Keratinocyte (primary cell): ENCODE measurements at regions not wholly inside any gene's neighbourhood (a gene's known extent, or its start where the extent isn't known, plus 50 kb on each side); places are given as distances from the start of the nearest gene placed in this dataset.

Source experiments
- DNase-seq: peaks from one replicate; pipeline ENCODE4 v3.0.0-alpha.2; 2011; ENCODE audit warnings: low read depth, missing footprints, low spot score
- FAIRE-seq: peaks from 2 replicates; lab custom pipeline; 2011; peaks lifted over from hg19 to GRCh38; lab: Jason Lieb, UNC
- H2AFZ ChIP-seq: 2 replicates; pipeline ENCODE4 v1.6.0; 2012; ENCODE audit warnings: low read length, control low read depth, inconsistent platforms; ENCODE audit not compliant: control insufficient read depth
- H3K27ac ChIP-seq: 2 replicates; pipeline ENCODE4 v1.5.1; 2011; ENCODE audit warnings: low read length; ENCODE audit not compliant: control insufficient read depth, insufficient read depth
- H3K27me3 ChIP-seq: 3 replicates; pipeline ENCODE4 v1.6.0; 2011; ENCODE audit warnings: low read length; ENCODE audit not compliant: control insufficient read depth, insufficient read depth; ENCODE audit errors: extremely low read depth
- H3K36me3 ChIP-seq, 2 experiments: 2 replicates in 1 of 2; 3 replicates in 1 of 2; pipeline ENCODE4 v1.5.1; 2011; ENCODE audit warnings: low read length in 2 of 2, mild to moderate bottlenecking in 1 of 2; ENCODE audit not compliant: control insufficient read depth in 2 of 2, insufficient read depth in 2 of 2; ENCODE audit errors: extremely low read depth in 1 of 2
- H3K4me1 ChIP-seq: 3 replicates; pipeline ENCODE4 v1.5.1; 2011; ENCODE audit warnings: low read length; ENCODE audit not compliant: control insufficient read depth, insufficient read depth; ENCODE audit errors: extremely low read depth
- H3K4me2 ChIP-seq: 3 replicates; pipeline ENCODE4 v1.6.0; 2011; ENCODE audit warnings: low read depth, low read length; ENCODE audit not compliant: control insufficient read depth, insufficient read depth; ENCODE audit errors: extremely low read depth
- H3K4me3 ChIP-seq, 3 experiments: fragments of 200-600 bp in 1 of 3; sonication (generic) in 1 of 3; 2 replicates in 2 of 3; 3 replicates in 1 of 3; pipeline ENCODE4 v1.5.1; 2011 to 2016; ENCODE audit warnings: low read length in 3 of 3, mild to moderate bottlenecking in 3 of 3, control low read depth in 2 of 3, inconsistent platforms in 1 of 3, low read depth in 1 of 3, mixed read lengths in 1 of 3, mixed run types in 1 of 3, moderate library complexity in 1 of 3; ENCODE audit not compliant: control insufficient read depth in 2 of 3, insufficient read depth in 2 of 3; ENCODE audit errors: extremely low read depth in 1 of 3
- H3K79me2 ChIP-seq: 2 replicates; pipeline ENCODE4 v1.6.0; 2012; ENCODE audit warnings: low read length; ENCODE audit not compliant: control insufficient read depth, insufficient read depth
- H3K9ac ChIP-seq: 3 replicates; pipeline ENCODE4 v1.6.0; 2011; ENCODE audit warnings: low read length; ENCODE audit not compliant: control insufficient read depth, insufficient read depth; ENCODE audit errors: extremely low read depth
- H3K9me1 ChIP-seq: 3 replicates; pipeline ENCODE4 v1.6.0; 2011; ENCODE audit warnings: low read length; ENCODE audit not compliant: control insufficient read depth, insufficient read depth; ENCODE audit errors: extremely low read depth
- H3K9me3 ChIP-seq: 2 replicates; pipeline ENCODE4 v1.5.1; 2012; ENCODE audit warnings: low read depth, low read length; ENCODE audit not compliant: control insufficient read depth
- H4K20me1 ChIP-seq: 3 replicates; pipeline ENCODE4 v1.6.0; 2011; ENCODE audit warnings: low read length; ENCODE audit not compliant: control insufficient read depth, insufficient read depth; ENCODE audit errors: extremely low read depth
- CTCF ChIP-seq, 3 experiments: IDR thresholded peaks in 1 of 3; conservative IDR thresholded peaks in 1 of 3; optimal IDR thresholded peaks in 1 of 3; 2 replicates in 2 of 3; 3 replicates in 1 of 3; pipeline versions ENCODE3 to v1.5.1; 2011; ENCODE audit warnings: low read length in 3 of 3, mild to moderate bottlenecking in 3 of 3, moderate library complexity in 2 of 3, control low read depth in 1 of 3, inconsistent platforms in 1 of 3; ENCODE audit not compliant: insufficient read depth in 2 of 3; ENCODE audit errors: extremely low read depth in 1 of 3
- EZH2 ChIP-seq: IDR thresholded peaks from one replicate; pipeline ENCODE4 v1.6.1; 2012; ENCODE audit warnings: inconsistent platforms, mild to moderate bottlenecking, low read length, moderate library complexity
- dilution Hi-C: fragments of 300-500 bp; cut with MboI; formaldehyde crosslinking; loops from one replicate; pipeline ENCODE4 v1.7.0; 2020; ENCODE audit warnings: low sequenced_read_pairs; ENCODE audit not compliant: extremely low pct_ligation_motif_present

GRCh38 chr6:114467931-114468330 is 125.1 kb upstream of the HS3ST5 start:
- no peak overlapping the region for H3K4me3 ChIP-seq
- DNase-seq, result no peak
- dilution Hi-C loops, result no loop called here
- no peaks in the 10 kb centered on the region for H3K9me3 ChIP-seq
- no peak overlapping the region for H2AFZ ChIP-seq
- no peaks in the 10 kb centered on the region for H4K20me1 ChIP-seq
- no peak overlapping the region for H3K9ac ChIP-seq
- no peaks in the 10 kb centered on the region for H3K79me2 ChIP-seq
- FAIRE-seq, result no peak
- no peaks in the 10 kb centered on the region for H3K9me1 ChIP-seq
- H3K27me3 ChIP-seq, result no peaks in the 10 kb centered on the region
- TF ChIP-seq CTCF (optimal IDR thresholded peaks at IDR 0.05 in 1 of 3, IDR thresholded peaks at IDR 0.05 in 1 of 3, conservative IDR thresholded peaks at IDR 0.05 in 1 of 3; ENCODE audit: extremely low read depth in 1 of 3, insufficient read depth in 2 of 3, low read length in 3 of 3), result no peak
- TF ChIP-seq EZH2, result no peak
- H3K27ac ChIP-seq, result no peak overlapping the region
- H3K4me1 ChIP-seq, result no peaks in the 10 kb centered on the region
- H3K4me2 ChIP-seq, result no peak overlapping the region
- H3K36me3 ChIP-seq, result no peaks in the 10 kb centered on the region

DNA sequence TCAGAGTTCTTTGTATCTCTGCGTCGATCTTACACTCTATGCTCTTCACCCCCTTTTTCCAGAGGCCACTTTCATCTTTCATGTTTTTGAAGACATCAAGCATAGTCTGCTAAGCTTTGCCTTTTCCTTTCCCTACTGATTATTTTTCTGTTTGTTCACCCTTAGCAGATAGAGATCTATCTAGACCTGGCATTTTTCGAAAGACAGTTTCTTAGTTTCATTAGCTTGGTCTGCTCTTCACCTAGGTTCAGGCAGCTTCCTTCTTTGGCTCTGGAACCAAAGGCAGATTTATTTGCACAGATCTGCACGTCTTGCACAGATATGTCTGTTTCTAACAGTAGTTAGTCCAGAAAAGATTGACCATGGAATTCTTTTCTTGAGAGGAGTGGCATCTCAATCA is 122.7 kb upstream of the HS3ST5 start:
- H3K27ac ChIP-seq, result no peak overlapping the region
- no peaks in the 10 kb centered on the region for H3K36me3 ChIP-seq
- H3K4me3 ChIP-seq, result no peak overlapping the region
- dilution Hi-C loops, result no loop called here
- H3K9ac ChIP-seq, result no peak overlapping the region
- no peaks in the 10 kb centered on the region for H3K4me1 ChIP-seq
- H3K79me2 ChIP-seq, result no peaks in the 10 kb centered on the region
- no peak overlapping the region for H3K4me2 ChIP-seq
- H3K9me3 ChIP-seq, result no peaks in the 10 kb centered on the region
- DNase-seq, result no peak
- no peak overlapping the region for H2AFZ ChIP-seq
- FAIRE-seq, result no peak
- no peaks in the 10 kb centered on the region for H4K20me1 ChIP-seq
- H3K9me1 ChIP-seq, result no peaks in the 10 kb centered on the region
- TF ChIP-seq EZH2 (no peak), CTCF (optimal IDR thresholded peaks at IDR 0.05 in 1 of 3, IDR thresholded peaks at IDR 0.05 in 1 of 3, conservative IDR thresholded peaks at IDR 0.05 in 1 of 3; ENCODE audit: extremely low read depth in 1 of 3, insufficient read depth in 2 of 3, low read length in 3 of 3) (no peak)
- H3K27me3 ChIP-seq, result no peaks in the 10 kb centered on the region
